GM23338 (cell line): ENCODE measurements at regions not wholly inside any gene's neighbourhood (a gene's known extent, or its start where the extent isn't known, plus 50 kb on each side); places are given as distances from the start of the nearest gene placed in this dataset.

Experiments
- ATAC-seq: fragments of 200-7000 bp; cut with Tn5 transposase; 3 replicates; pipeline ENCODE4 v1.9.1; 2020
- DNase-seq: peaks from one replicate; pipeline ENCODE4 v3.0.0-alpha.2; 2015; ENCODE audit warnings: low spot score
- H2AFZ ChIP-seq: fragments of 200-600 bp; sonication (generic); 2 replicates; pipeline ENCODE4 v1.8.0; 2016; ENCODE audit warnings: antibody characterized with exemption, mild to moderate bottlenecking, moderate library complexity
- H3F3A ChIP-seq: fragments of 200-600 bp; sonication (generic); replicated peaks from 2 replicates; pipeline ENCODE4 v1.8.0; 2017; ENCODE audit warnings: antibody characterized with exemption, mixed run types, low read depth
- H3K27ac ChIP-seq: fragments of 200-600 bp; sonication (generic); 2 replicates; pipeline ENCODE4 v1.6.1; 2016; ENCODE audit warnings: low read depth
- H3K27me3 ChIP-seq: fragments of 200-600 bp; sonication (generic); 2 replicates; pipeline ENCODE4 v1.8.0; 2016; ENCODE audit warnings: mild to moderate bottlenecking, mixed run types, moderate library complexity; ENCODE audit not compliant: insufficient read depth
- H3K36me3 ChIP-seq: fragments of 200-600 bp; sonication (generic); 2 replicates; pipeline ENCODE4 v1.8.0; 2016; ENCODE audit warnings: mild to moderate bottlenecking; ENCODE audit not compliant: insufficient read depth
- H3K4me1 ChIP-seq: fragments of 200-600 bp; sonication (generic); 2 replicates; pipeline ENCODE4 v1.8.0; 2016; ENCODE audit warnings: mild to moderate bottlenecking, moderate library complexity; ENCODE audit not compliant: insufficient read depth
- H3K4me2 ChIP-seq: fragments of 200-600 bp; sonication (generic); 2 replicates; pipeline ENCODE4 v1.7.1; 2017; ENCODE audit warnings: mixed run types
- H3K4me3 ChIP-seq: fragments of 200-600 bp; sonication (generic); 2 replicates; pipeline ENCODE4 v1.6.1; 2016; ENCODE audit warnings: mixed run types
- H3K79me2 ChIP-seq: fragments of 200-600 bp; sonication (generic); replicated peaks from 2 replicates; pipeline ENCODE4 v1.8.0; 2017; ENCODE audit warnings: mild to moderate bottlenecking; ENCODE audit not compliant: insufficient read depth
- H3K9me2 ChIP-seq: fragments of 200-600 bp; sonication (generic); 2 replicates; pipeline ENCODE4 v1.8.0; 2017; ENCODE audit not compliant: insufficient read depth
- H4K20me1 ChIP-seq: fragments of 200-600 bp; sonication (generic); replicated peaks from 2 replicates; pipeline ENCODE4 v1.8.0; 2017; ENCODE audit warnings: mild to moderate bottlenecking; ENCODE audit not compliant: insufficient read depth
- H3K27ac Mint-ChIP-seq: 2 replicates; pipeline ENCODE4 v1.8.0; 2020; ENCODE audit warnings: inconsistent platforms, mild to moderate bottlenecking, moderate library complexity, mixed read lengths
- H3K27me3 Mint-ChIP-seq: 3 replicates; pipeline ENCODE4 v1.8.0; 2022; ENCODE audit warnings: low read depth, mild to moderate bottlenecking, moderate library complexity, mixed read lengths, inconsistent platforms; ENCODE audit not compliant: insufficient read depth, poor library complexity
- H3K36me3 Mint-ChIP-seq: 3 replicates; pipeline ENCODE4 v1.8.0; 2021; ENCODE audit warnings: low read depth, mild to moderate bottlenecking, inconsistent platforms, moderate library complexity, mixed read lengths
- H3K4me1 Mint-ChIP-seq: 3 replicates; pipeline ENCODE4 v1.8.0; 2020; ENCODE audit warnings: mild to moderate bottlenecking, inconsistent platforms, mixed read lengths
- H3K4me3 Mint-ChIP-seq: 3 replicates; pipeline ENCODE4 v1.8.0; 2021; ENCODE audit warnings: moderate library complexity, mild to moderate bottlenecking, inconsistent platforms, mixed read lengths
- H3K9me3 Mint-ChIP-seq: 3 replicates; pipeline ENCODE4 v1.8.0; 2020; ENCODE audit warnings: moderate library complexity, mild to moderate bottlenecking, inconsistent platforms, mixed read lengths
- CREB1 ChIP-seq: fragments of 250-450 bp; sonication (Bioruptor Pico); IDR thresholded peaks from 2 replicates; pipeline ENCODE4 v1.5.0; 2020; ENCODE audit warnings: low read depth, mild to moderate bottlenecking, moderate library complexity
- JUNB ChIP-seq: IDR thresholded peaks from one replicate; pipeline ENCODE4 v1.6.1; 2016; ENCODE audit warnings: antibody characterized with exemption; ENCODE audit not compliant: unreplicated experiment
- ZNF331 ChIP-seq: fragments of 250-450 bp; sonication (Bioruptor Pico); IDR thresholded peaks from 2 replicates; pipeline ENCODE4 v1.5.0; 2020; ENCODE audit warnings: low read depth, mild to moderate bottlenecking, moderate library complexity
- TF ChIP-seq, protein P1 (sequence below): fragments of 250-450 bp; sonication (Bioruptor Pico); IDR thresholded peaks from 2 replicates; pipeline ENCODE4 v1.5.0; 2020; ENCODE audit warnings: mild to moderate bottlenecking, moderate library complexity
- TF ChIP-seq, protein P2 (sequence below), 2 experiments: fragments of 200-600 bp in 1 of 2; sonication (generic) in 1 of 2; conservative IDR thresholded peaks; 2 replicates each; pipeline versions ENCODE4 v1.5.1 to v1.6.1; 2016 to 2017; ENCODE audit warnings: antibody characterized with exemption in 2 of 2, low read depth in 2 of 2, mild to moderate bottlenecking in 2 of 2, moderate library complexity in 1 of 2

DNA sequence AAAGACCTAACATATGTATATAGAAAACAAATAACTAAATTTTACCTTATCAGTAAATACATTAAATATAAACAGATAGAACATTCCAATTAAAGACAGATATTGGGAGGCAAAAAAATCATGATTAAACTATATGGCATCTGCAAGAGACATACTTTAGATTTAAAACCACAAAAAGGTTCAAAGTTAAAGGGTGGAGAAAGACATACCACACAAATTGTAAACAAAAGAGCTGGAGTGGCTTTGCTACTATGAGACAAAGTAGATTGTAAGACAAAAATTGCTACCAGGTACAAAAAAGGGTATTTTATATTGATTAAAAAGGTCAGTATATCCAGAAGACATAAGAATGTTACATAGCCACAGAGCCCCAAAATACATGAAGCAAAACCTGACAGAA lies 200.2 kb downstream of the KCNRG start:
- DNase-seq (no peak), ATAC-seq (no peak)
- H3K36me3 Mint-ChIP-seq = peaks cover 7% of the 10 kb centered on the region; the same call in 2 of the 3 replicates
- peaks cover 10% of the 10 kb centered on the region for H3K9me3 Mint-ChIP-seq
- no peak overlapping the region for H3K4me3 ChIP-seq
- no peaks in the 10 kb centered on the region for H4K20me1 ChIP-seq
- no peak overlapping the region for H3K4me2 ChIP-seq
- TF ChIP-seq ZNF331 (CRISPR knock-in tag) (no peak), JUNB (no peak), CREB1 (CRISPR knock-in tag) (no peak)
- TF ChIP-seq, protein P1, sequence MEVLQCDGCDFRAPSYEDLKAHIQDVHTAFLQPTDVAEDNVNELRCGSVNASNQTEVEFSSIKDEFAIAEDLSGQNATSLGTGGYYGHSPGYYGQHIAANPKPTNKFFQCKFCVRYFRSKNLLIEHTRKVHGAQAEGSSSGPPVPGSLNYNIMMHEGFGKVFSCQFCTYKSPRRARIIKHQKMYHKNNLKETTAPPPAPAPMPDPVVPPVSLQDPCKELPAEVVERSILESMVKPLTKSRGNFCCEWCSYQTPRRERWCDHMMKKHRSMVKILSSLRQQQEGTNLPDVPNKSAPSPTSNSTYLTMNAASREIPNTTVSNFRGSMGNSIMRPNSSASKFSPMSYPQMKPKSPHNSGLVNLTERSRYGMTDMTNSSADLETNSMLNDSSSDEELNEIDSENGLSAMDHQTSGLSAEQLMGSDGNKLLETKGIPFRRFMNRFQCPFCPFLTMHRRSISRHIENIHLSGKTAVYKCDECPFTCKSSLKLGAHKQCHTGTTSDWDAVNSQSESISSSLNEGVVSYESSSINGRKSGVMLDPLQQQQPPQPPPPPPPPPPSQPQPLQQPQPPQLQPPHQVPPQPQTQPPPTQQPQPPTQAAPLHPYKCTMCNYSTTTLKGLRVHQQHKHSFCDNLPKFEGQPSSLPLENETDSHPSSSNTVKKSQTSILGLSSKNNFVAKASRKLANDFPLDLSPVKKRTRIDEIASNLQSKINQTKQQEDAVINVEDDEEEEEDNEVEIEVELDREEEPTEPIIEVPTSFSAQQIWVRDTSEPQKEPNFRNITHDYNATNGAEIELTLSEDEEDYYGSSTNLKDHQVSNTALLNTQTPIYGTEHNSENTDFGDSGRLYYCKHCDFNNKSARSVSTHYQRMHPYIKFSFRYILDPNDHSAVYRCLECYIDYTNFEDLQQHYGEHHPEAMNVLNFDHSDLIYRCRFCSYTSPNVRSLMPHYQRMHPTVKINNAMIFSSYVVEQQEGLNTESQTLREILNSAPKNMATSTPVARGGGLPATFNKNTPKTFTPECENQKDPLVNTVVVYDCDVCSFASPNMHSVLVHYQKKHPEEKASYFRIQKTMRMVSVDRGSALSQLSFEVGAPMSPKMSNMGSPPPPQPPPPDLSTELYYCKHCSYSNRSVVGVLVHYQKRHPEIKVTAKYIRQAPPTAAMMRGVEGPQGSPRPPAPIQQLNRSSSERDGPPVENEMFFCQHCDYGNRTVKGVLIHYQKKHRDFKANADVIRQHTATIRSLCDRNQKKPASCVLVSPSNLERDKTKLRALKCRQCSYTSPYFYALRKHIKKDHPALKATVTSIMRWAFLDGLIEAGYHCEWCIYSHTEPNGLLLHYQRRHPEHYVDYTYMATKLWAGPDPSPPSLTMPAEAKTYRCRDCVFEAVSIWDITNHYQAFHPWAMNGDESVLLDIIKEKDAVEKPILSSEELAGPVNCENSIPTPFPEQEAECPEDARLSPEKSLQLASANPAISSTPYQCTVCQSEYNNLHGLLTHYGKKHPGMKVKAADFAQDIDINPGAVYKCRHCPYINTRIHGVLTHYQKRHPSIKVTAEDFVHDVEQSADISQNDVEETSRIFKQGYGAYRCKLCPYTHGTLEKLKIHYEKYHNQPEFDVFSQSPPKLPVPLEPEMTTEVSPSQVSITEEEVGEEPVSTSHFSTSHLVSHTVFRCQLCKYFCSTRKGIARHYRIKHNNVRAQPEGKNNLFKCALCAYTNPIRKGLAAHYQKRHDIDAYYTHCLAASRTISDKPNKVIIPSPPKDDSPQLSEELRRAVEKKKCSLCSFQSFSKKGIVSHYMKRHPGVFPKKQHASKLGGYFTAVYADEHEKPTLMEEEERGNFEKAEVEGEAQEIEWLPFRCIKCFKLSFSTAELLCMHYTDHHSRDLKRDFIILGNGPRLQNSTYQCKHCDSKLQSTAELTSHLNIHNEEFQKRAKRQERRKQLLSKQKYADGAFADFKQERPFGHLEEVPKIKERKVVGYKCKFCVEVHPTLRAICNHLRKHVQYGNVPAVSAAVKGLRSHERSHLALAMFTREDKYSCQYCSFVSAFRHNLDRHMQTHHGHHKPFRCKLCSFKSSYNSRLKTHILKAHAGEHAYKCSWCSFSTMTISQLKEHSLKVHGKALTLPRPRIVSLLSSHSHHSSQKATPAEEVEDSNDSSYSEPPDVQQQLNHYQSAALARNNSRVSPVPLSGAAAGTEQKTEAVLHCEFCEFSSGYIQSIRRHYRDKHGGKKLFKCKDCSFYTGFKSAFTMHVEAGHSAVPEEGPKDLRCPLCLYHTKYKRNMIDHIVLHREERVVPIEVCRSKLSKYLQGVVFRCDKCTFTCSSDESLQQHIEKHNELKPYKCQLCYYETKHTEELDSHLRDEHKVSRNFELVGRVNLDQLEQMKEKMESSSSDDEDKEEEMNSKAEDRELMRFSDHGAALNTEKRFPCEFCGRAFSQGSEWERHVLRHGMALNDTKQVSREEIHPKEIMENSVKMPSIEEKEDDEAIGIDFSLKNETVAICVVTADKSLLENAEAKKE (CRISPR knock-in tag) = no peak
- H3K9me2 ChIP-seq = no peaks in the 10 kb centered on the region
- no peaks in the 10 kb centered on the region for H3K4me1 ChIP-seq
- H3F3A ChIP-seq = no peaks in the 10 kb centered on the region
- H2AFZ ChIP-seq = no peak overlapping the region
- H3K27ac Mint-ChIP-seq = no peak overlapping the region
- no peaks in the 10 kb centered on the region for H3K79me2 ChIP-seq
- no peaks in the 10 kb centered on the region for H3K27me3 Mint-ChIP-seq
- no peaks in the 10 kb centered on the region for H3K4me1 Mint-ChIP-seq
- H3K27me3 ChIP-seq = no peaks in the 10 kb centered on the region
- peaks cover 4% of the 10 kb centered on the region; the same call in 1 of the 2 replicates for H3K36me3 ChIP-seq
- no peak overlapping the region for H3K27ac ChIP-seq
- H3K4me3 Mint-ChIP-seq = no peak overlapping the region

DNA sequence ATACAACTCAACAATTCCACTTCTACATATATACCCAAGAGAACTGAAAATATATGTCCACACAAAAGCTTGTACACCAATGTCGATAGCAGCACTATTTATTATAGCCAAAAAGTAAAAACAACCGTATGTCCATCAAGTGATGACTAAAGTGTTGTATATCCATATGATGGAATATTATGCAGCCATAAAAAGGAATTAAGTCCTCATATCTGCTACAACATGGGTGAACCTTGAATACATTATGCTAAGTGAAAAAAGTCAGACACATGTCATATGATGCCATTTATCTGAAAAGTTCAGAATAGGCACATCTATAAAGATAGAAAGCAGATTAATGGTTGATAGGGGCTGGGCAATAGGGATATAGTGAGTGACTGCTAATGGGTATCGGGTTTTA lies 204.5 kb downstream of the KCNRG start:
- Histone ChIP-seq H3K4me3 (no peak overlapping the region), H3K36me3 (no peaks in the 10 kb centered on the region), H3K4me1 (no peaks in the 10 kb centered on the region), H3K27ac (no peak overlapping the region), H3K79me2 (no peaks in the 10 kb centered on the region), H3K9me2 (no peaks in the 10 kb centered on the region), H2AFZ (no peak overlapping the region), H3K4me2 (no peak overlapping the region), H3F3A (no peaks in the 10 kb centered on the region), H3K27me3 (no peaks in the 10 kb centered on the region), H4K20me1 (no peaks in the 10 kb centered on the region)
- H3K27ac Mint-ChIP-seq = no peak overlapping the region
- peaks cover 3% of the 10 kb centered on the region for H3K27me3 Mint-ChIP-seq
- H3K36me3 Mint-ChIP-seq = no peaks in the 10 kb centered on the region
- ATAC-seq (no peak), DNase-seq (no peak)
- no peaks in the 10 kb centered on the region for H3K9me3 Mint-ChIP-seq
- no peak overlapping the region for H3K4me3 Mint-ChIP-seq
- H3K4me1 Mint-ChIP-seq = no peaks in the 10 kb centered on the region
- TF ChIP-seq, protein P1 (CRISPR knock-in tag) = no peak
- TF ChIP-seq, protein P2, sequence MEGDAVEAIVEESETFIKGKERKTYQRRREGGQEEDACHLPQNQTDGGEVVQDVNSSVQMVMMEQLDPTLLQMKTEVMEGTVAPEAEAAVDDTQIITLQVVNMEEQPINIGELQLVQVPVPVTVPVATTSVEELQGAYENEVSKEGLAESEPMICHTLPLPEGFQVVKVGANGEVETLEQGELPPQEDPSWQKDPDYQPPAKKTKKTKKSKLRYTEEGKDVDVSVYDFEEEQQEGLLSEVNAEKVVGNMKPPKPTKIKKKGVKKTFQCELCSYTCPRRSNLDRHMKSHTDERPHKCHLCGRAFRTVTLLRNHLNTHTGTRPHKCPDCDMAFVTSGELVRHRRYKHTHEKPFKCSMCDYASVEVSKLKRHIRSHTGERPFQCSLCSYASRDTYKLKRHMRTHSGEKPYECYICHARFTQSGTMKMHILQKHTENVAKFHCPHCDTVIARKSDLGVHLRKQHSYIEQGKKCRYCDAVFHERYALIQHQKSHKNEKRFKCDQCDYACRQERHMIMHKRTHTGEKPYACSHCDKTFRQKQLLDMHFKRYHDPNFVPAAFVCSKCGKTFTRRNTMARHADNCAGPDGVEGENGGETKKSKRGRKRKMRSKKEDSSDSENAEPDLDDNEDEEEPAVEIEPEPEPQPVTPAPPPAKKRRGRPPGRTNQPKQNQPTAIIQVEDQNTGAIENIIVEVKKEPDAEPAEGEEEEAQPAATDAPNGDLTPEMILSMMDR (conservative IDR thresholded peaks at IDR 0.05; ENCODE audit: low read depth in 2 of 2) = no peak
